Activated CD4-positive, alpha-beta T cell treated with anti-CD3 and anti-CD28 coated beads, Interleukin-2, amount 50 U/mL, for 16 hours (primary cell): ENCODE measurements at regions not wholly inside any gene's neighbourhood (a gene's known extent, or its start where the extent isn't known, plus 50 kb on each side); places are given as distances from the start of the nearest gene placed in this dataset.
"Not testable (repeated sequence)": the region's sequence is repeated elsewhere in the genome, so short reads cannot be mapped to it uniquely, and the experiment has no call there.

Experiments
- DNase-seq: peaks from one replicate; pipeline ENCODE4 v3.0.0-alpha.2; 2020

GRCh38 chr13:44312131-44312530 lies 61.5 kb upstream of the SERP2 start:
- DNase-seq = no peak

DNA sequence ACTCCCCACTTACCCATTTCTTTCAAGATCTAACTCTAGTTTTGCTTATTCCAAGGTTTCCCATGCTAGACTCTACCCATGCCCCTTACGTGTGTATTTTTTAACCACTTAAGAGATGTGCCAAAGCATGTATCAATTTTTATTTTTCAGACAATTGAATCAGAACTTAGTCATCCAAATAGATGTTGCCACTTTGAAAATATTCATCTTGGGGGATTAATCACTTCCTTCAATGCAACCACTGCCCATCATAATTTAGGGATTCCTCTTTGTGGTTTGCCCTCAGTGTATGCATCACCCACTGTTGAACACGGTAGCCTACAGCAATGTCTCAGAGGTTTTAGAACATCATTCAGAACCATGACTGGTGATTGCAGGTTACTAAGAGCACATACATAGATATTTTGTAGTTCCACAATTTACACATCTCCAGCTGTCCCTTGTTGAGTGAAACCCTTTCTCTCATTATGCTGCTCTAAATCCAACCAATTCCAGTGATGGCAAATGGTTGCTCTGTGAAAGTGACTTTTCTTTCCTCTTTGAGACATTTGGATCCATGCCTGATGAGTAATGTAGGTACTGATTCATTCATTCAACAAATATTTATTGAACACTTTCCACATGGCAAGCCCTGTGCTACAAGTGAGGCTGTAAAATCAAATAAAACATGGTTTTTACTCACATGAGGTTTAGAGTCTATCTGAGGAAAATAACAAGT lies 60.6 kb upstream of the SERP2 start:
- peak; percentile 54 for DNase-seq

- peak; percentile 34 for DNase-seq
Observed at GRCh38 chr13:44313674-44314073, 60.0 kb upstream of the SERP2 start.

DNA sequence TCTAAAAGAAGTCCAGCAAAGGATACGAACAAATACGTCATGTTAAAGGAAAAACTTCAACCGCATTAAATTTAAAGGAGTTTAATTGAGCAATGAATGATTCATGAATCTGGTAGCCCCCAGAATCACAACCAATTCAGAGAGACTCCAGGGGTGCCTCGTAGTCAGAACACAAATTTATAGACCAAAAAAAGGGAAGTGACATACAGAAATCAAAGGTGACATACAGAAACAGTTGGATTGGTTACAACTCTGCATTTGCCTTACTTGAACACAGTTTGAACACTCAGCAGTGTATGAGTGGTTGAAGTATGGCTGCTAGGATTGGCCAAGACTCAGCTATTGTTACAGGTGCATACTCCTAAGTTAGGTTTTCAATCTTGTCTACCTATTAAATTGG lies 59.5 kb upstream of the SERP2 start:
- DNase-seq = not testable (repeated sequence)

DNA sequence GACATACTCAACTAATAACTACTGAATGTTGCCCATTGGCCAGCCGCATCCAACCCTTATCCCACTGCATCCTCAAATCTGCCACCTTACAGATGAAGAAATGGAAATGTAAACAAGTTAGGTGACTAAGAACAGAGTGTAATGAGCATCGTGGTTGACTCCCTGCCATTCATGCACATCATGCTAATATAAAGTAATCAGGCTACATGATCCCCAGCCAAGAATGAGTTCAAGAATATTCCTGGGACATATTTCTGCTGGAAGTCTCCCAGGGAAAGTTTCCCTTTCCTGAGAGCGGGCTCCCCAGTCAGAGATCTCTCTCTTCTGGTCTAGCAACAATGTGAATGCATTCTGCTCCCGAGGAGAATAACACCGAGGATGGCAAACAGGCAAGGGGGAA lies 55.9 kb upstream of the SERP2 start:
- DNase-seq = no peak

DNA sequence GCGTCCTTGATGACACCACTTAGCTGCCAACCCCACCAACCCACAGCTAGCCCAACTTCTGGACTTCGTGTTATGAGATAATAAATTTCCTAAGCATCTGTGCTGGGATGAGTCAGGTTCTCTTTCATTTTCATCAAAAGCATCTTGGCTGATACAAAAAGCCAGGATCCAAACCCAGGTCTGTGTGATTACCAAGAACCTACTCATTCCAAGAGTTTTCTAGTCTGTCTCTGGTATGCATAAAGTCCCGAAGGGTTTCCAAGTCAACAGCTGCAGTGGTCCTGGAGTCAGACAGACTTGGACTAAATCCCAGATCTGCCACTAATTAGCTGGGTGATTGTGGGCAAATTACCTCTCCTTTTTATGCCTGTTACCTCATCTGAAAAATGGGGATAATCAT lies 55.5 kb upstream of the SERP2 start:
- DNase-seq = no peak

DNA sequence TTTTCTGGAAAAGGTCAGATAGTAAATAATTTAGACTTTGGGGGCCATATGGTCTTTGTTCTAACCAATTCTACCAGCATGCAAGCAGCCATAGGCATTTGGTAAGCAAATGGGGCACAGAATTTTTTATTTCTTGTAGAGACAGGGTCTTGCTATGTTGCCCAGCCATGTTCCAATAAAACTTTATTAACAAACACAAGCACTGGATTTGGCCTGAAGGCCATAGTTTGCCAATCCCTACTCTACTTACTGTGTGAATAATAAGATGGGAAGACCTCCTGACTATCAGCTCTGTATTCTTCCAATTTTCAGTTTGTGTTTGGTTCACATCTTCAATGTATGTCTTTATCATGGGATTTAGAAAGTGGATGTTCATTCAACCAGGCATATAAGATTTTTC lies 53.0 kb upstream of the SERP2 start:
- DNase-seq = no peak

DNA sequence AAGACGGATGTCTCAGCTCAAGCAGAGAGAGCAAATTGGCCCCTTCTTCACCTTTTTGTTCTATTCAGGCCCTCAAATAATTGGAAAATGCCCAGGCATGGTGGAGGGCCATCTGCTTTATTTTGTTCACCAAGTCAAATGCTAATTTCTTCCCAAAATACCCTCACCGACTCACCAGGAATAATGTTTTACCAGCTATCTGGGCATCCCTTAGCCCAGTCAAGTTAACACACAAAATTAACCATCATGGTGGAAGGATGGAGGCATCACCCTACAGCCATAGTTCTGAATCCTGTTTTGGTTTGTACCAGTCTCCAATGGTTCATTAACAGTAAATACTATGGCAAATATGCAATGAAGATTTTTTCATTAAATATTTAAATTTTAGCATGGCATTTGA lies 51.7 kb upstream of the SERP2 start:
- no peak for DNase-seq

DNA sequence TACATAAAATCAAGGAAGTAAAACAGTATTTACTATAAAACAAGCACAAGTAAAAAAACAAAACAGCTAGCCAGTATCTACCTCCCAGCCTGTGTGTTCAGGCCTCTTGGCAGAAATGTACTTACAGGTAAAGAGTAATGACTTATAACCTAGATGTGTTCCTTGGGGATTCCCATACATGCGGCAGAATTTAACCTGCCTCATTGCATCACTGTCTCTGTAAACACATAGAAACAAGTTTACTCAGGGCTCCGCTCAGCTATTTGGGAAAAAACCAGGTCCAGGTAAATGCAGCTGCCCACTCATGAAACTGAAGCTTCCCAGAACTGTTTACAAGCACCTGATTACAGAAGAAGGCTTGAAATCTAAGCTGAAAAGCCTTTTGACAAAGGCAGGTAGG lies 50.7 kb upstream of the SERP2 start:
- no peak for DNase-seq

- DNase-seq = no peak
Observed at GRCh38 chr13:44323754-44324153, 49.9 kb upstream of the SERP2 start.
